ENCODE measurements at regions not wholly inside any gene's neighbourhood (a gene's known extent, or its start where the extent isn't known, plus 50 kb on each side); places are given as distances from the start of the nearest gene placed in this dataset.

DNA sequence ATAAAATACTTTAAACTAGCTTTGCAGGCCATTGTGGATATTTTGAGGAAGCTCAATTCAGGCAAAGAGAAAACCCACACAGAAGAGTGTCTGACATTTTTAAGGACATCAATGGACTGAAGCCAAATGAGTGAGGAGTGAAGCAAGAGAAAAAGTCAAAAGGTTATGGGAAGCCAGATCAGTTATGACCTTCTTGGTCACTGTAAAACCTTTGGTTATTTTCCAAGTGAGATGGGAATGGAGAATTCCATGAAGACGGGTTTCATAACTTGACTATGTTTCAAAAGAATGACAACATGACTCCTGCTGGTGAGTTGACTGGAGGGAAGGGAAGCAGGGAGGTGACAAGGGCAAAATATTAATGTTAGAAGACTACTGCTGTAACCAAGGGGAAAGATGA lies 585.2 kb downstream of the EFNA5 start:
- no peak for TF ChIP-seq POLR2A (IDR thresholded peaks at IDR 0.05)
- TF ChIP-seq EP300 (IDR thresholded peaks at IDR 0.05), result no peak
- TF ChIP-seq CTCF (IDR thresholded peaks at IDR 0.05), result no peak
